SU-DHL-6 (cell line): ENCODE measurements at regions not wholly inside any gene's neighbourhood (a gene's known extent, or its start where the extent isn't known, plus 50 kb on each side); places are given as distances from the start of the nearest gene placed in this dataset.

Source experiments
- H2AFZ ChIP-seq: fragments of 200-600 bp; sonication (generic); 2 replicates; pipeline ENCODE4 v1.6.1; 2014; ENCODE audit warnings: low read depth, mild to moderate bottlenecking, moderate library complexity, mixed read lengths, antibody characterized with exemption, low read length; ENCODE audit not compliant: severe bottlenecking
- H3F3A ChIP-seq: fragments of 200-600 bp; shearing (Covaris generic); 2 replicates; pipeline ENCODE4 v1.6.0; 2016; ENCODE audit warnings: antibody characterized with exemption, mild to moderate bottlenecking; ENCODE audit not compliant: insufficient read depth
- H3K27ac ChIP-seq: fragments of 200-600 bp; sonication (generic); 2 replicates; pipeline ENCODE4 v1.5.1; 2016; ENCODE audit warnings: low read depth, mild to moderate bottlenecking, low read length, moderate library complexity, mixed read lengths
- H3K27me3 ChIP-seq: fragments of 200-600 bp; sonication (generic), shearing (Covaris generic); 2 replicates; pipeline ENCODE4 v1.6.0; 2014; ENCODE audit warnings: mild to moderate bottlenecking, low read length
- H3K36me3 ChIP-seq: fragments of 200-600 bp; sonication (generic); 2 replicates; pipeline ENCODE4 v1.6.1; 2014; ENCODE audit warnings: mild to moderate bottlenecking, low read length, mixed read lengths
- H3K4me2 ChIP-seq: fragments of 300-600, 200-600 bp; shearing (Covaris generic), sonication (generic); 2 replicates; pipeline ENCODE4 v1.6.0; 2014; ENCODE audit warnings: low read length, low read depth, mild to moderate bottlenecking; ENCODE audit not compliant: poor library complexity, severe bottlenecking
- H3K4me3 ChIP-seq: fragments of 200-600 bp; sonication (generic); 2 replicates; pipeline ENCODE4 v1.5.1; 2014; ENCODE audit warnings: antibody characterized with exemption, low read length, mild to moderate bottlenecking, mixed read lengths; ENCODE audit not compliant: insufficient read depth, poor library complexity, severe bottlenecking
- H3K79me2 ChIP-seq: fragments of 200-600 bp; sonication (generic); 2 replicates; pipeline ENCODE4 v1.6.1; 2014; ENCODE audit warnings: mild to moderate bottlenecking, low read length, moderate library complexity; ENCODE audit not compliant: insufficient read depth
- H3K9ac ChIP-seq: fragments of 200-600 bp; sonication (generic); 2 replicates; pipeline ENCODE4 v1.7.0; 2014; ENCODE audit warnings: mild to moderate bottlenecking, low read length
- H3K9me2 ChIP-seq: fragments of 200-600 bp; sonication (generic); replicated peaks from 2 replicates; pipeline ENCODE4 v1.6.1; 2014; ENCODE audit warnings: low read length; ENCODE audit not compliant: insufficient read depth
- H3K9me3 ChIP-seq: fragments of 200-600 bp; sonication (generic); 2 replicates; pipeline ENCODE4 v1.6.1; 2014; ENCODE audit warnings: low read length, mixed read lengths; ENCODE audit not compliant: insufficient read depth
- H4K20me1 ChIP-seq: fragments of 200-600 bp; sonication (generic); 2 replicates; pipeline ENCODE4 v1.6.1; 2014; ENCODE audit warnings: low read depth, mild to moderate bottlenecking, antibody characterized with exemption, low read length, moderate library complexity, mixed read lengths
- EZH2phosphoT487 ChIP-seq: fragments of 200-600 bp; sonication (generic), shearing (Covaris generic); conservative IDR thresholded peaks from 2 replicates; pipeline ENCODE4 v1.6.1; 2018; ENCODE audit warnings: mild to moderate bottlenecking, antibody characterized with exemption, low read length, moderate library complexity, mixed read lengths
- TF ChIP-seq, protein P1 (sequence below): fragments of 200-600 bp; sonication (generic); IDR thresholded peaks from one replicate; pipeline ENCODE4 v1.5.1; 2017; ENCODE audit warnings: antibody characterized with exemption, mild to moderate bottlenecking, low read length, moderate library complexity; ENCODE audit not compliant: insufficient read depth, poor library complexity, severe bottlenecking

- H3K4me3 ChIP-seq: no peak overlapping the region
- no peaks in the 10 kb centered on the region for H3K79me2 ChIP-seq
- no peaks in the 10 kb centered on the region; the same call in 1 of the 2 replicates for H3K9me3 ChIP-seq
- H3K9me2 ChIP-seq: no peaks in the 10 kb centered on the region
- no peaks in the 10 kb centered on the region for H3F3A ChIP-seq
- H3K27me3 ChIP-seq: no peaks in the 10 kb centered on the region
- H3K36me3 ChIP-seq: 0 out of 2 replicates have a peak, but pooled peaks cover 4% of the 10 kb centered on the region
- H3K9ac ChIP-seq: no peak overlapping the region
- H2AFZ ChIP-seq: peak overlapping the region; percentile 70
- TF ChIP-seq, protein P1, sequence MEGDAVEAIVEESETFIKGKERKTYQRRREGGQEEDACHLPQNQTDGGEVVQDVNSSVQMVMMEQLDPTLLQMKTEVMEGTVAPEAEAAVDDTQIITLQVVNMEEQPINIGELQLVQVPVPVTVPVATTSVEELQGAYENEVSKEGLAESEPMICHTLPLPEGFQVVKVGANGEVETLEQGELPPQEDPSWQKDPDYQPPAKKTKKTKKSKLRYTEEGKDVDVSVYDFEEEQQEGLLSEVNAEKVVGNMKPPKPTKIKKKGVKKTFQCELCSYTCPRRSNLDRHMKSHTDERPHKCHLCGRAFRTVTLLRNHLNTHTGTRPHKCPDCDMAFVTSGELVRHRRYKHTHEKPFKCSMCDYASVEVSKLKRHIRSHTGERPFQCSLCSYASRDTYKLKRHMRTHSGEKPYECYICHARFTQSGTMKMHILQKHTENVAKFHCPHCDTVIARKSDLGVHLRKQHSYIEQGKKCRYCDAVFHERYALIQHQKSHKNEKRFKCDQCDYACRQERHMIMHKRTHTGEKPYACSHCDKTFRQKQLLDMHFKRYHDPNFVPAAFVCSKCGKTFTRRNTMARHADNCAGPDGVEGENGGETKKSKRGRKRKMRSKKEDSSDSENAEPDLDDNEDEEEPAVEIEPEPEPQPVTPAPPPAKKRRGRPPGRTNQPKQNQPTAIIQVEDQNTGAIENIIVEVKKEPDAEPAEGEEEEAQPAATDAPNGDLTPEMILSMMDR: no peak
- no peak for TF ChIP-seq EZH2phosphoT487
- no peak overlapping the region for H3K27ac ChIP-seq
- H4K20me1 ChIP-seq: no peaks in the 10 kb centered on the region
- no peak overlapping the region for H3K4me2 ChIP-seq
These were observed 1198.9 kb upstream of the PCDH7 start for GRCh38 chr4:29521281-29521680.

DNA sequence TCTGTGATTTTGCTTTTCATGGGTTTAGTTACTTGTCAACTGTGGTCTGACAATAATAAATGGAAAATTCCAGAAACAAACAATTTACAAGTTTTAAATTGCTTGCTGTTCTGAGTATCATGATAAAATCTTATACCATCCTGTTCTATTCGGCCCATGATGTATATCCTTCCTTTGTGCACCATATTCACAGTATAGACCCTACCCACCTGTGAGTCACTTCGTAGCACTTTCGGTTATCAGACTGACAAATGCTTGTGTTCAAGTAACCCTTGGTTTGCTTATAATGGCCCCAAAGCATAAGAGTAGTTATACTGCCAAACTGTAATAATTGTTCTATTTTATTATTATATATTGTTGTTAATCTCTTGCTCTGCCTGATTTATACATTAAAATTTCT, 1183.4 kb upstream of the PCDH7 start:
- no peak overlapping the region for H3K9ac ChIP-seq
- no peak overlapping the region for H3K4me2 ChIP-seq
- H3K27ac ChIP-seq: no peak overlapping the region
- no peaks in the 10 kb centered on the region; the same call in 1 of the 2 replicates for H3K36me3 ChIP-seq
- no peaks in the 10 kb centered on the region for H3K79me2 ChIP-seq
- no peaks in the 10 kb centered on the region for H4K20me1 ChIP-seq
- H3K27me3 ChIP-seq: no peaks in the 10 kb centered on the region
- TF ChIP-seq, protein P1: no peak
- TF ChIP-seq EZH2phosphoT487: no peak
- H3K9me2 ChIP-seq: no peaks in the 10 kb centered on the region
- no peak overlapping the region for H3K4me3 ChIP-seq
- 0 out of 2 replicates have a peak, but pooled peaks cover 3% of the 10 kb centered on the region for H3F3A ChIP-seq
- peaks cover 2% of the 10 kb centered on the region; the same call in 1 of the 2 replicates for H3K9me3 ChIP-seq
- H2AFZ ChIP-seq: peak overlapping the region; percentile 26

DNA sequence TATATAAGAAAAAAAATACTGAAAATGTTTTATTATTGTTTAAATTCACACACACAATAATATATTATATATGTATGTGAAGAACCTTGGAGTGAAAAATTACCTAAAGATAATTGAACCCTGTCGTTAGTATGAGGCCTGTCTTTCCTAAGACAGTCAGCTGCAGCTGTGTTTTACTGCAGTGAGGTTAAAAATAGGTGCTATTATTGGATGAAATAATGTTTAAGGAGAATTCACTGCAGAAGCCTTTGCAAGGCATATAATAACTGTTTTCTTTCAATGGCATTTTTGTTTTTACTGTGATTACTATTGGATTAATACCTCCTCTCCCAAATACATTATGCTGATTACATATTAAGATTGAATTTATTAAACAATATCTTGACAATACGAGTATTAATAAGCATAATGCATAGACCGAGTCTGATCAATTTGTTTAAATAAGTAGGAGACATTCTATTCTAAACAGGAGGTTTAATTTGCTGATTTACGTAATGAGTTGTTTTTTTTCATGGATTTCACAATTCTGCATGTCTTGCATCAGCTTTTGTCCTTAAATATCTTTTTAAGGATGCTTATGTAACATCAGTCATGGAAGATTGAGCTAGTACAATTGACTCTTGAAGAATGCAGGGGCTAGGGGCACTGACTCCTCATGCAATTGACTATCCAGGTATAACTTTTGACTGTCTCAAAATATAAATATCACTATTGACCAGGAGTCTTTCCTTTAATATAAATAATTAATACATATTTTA, 1181.1 kb upstream of the PCDH7 start:
- Histone ChIP-seq H3K4me2 (no peak overlapping the region), H3K9me3 (peaks cover 15% of the 10 kb centered on the region; the same call in 1 of the 2 replicates), H3K27ac (no peak overlapping the region), H3K9ac (no peak overlapping the region), H3K4me3 (no peak overlapping the region), H3K9me2 (no peaks in the 10 kb centered on the region), H3F3A (0 out of 2 replicates have a peak, but pooled peaks cover 3% of the 10 kb centered on the region), H3K36me3 (no peaks in the 10 kb centered on the region; the same call in 1 of the 2 replicates), H3K79me2 (no peaks in the 10 kb centered on the region), H3K27me3 (no peaks in the 10 kb centered on the region), H4K20me1 (no peaks in the 10 kb centered on the region), H2AFZ (peak overlapping the region; percentile 48)
- TF ChIP-seq EZH2phosphoT487: no peak
- TF ChIP-seq, protein P1: no peak
